ENCODE measurements at regions not wholly inside any gene's neighbourhood (a gene's known extent, or its start where the extent isn't known, plus 50 kb on each side); places are given as distances from the start of the nearest gene placed in this dataset. TPM values are rescaled to one million over a fixed set of nuclear protein-coding genes. Genes with fewer than 3 reads are reported as not detected.

DNA sequence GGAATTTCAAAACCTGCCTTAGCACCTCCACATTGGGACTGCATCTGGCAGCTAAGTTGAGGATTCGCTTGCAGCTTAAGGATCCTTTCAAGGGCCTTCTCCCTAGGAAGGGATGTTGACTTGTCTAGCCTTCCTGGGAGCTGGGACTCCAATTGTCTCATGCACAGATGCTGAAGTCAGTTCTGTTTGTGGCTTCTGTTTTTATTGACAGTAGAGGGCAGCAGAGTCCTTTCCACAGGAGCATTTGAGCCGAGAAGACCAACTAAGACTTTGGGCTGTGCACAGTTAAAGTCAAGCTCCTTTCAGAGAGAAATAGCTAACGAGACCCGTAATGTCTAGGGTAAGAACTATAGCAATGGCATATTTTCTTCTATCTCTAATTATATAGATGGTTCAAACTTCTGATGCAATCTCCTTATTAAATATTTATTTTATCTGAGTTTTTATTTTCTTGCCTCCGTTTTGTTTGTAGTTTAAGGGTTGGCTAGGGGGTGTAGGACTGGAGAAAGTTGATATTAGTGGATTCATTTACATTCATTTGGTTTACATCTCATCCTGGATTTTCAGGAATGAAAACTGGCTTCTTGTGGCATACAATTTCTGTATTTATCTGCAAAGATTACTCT is 59.7 kb upstream of the KBTBD8 start:
- Histone ChIP-seq H3K36me3 (ENCODE audit: insufficient read depth, low read length) (no peaks in the 10 kb centered on the region), H3K4me3 (ENCODE audit: low read depth, low read length, poor library complexity, severe bottlenecking) (no peak overlapping the region), H3K9me2 (ENCODE audit: insufficient read depth, low read length) (no peaks in the 10 kb centered on the region), H3K4me1 (ENCODE audit: insufficient read depth, low read length, poor library complexity, severe bottlenecking) (no peaks in the 10 kb centered on the region), H3K4me2 (ENCODE audit: low read length) (no peak overlapping the region), H4K20me1 (ENCODE audit: insufficient read depth, low read length) (no peaks in the 10 kb centered on the region), H2AFZ (ENCODE audit: low read length) (no peak overlapping the region), H3K27ac (ENCODE audit: low read depth, low read length, poor library complexity, severe bottlenecking) (no peak overlapping the region), H3K9me3 (ENCODE audit: low read length) (no peaks in the 10 kb centered on the region), H3K79me2 (ENCODE audit: insufficient read depth, low read depth, low read length) (no peaks in the 10 kb centered on the region)
- TF ChIP-seq CTCF (conservative IDR thresholded peaks at IDR 0.05; ENCODE audit: low read length) (peak; percentile 89), EZH2phosphoT487 (IDR thresholded peaks at IDR 0.05; ENCODE audit: borderline replicate concordance, low read depth, low read length) (no peak)
- DNase-seq (ENCODE audit: low spot score), result peak; percentile 73
- CTCF ChIA-PET (ENCODE audit: unreplicated experiment), result interaction anchor here (0.5 to 2.0 kb wide), 5 partner anchors 34 to 625 kb away, joined by 3 to 10 read pairs (median 4); no protein-coding TSS in a partner anchor
- no TSS peak for BruUV-seq (replicated peaks)
- POLR2A ChIA-PET, result interaction anchor here (0.7 to 2.8 kb wide), 6 partner anchors 34 to 1896 kb away, joined by 3 to 13 read pairs (median 6); no protein-coding TSS in a partner anchor
- intact Hi-C loops (cut with micrococcal nuclease; ENCODE audit: unreplicated experiment), result loop anchor here (1.0 to 10.0 kb wide), 5 partner anchors 32 to 1939 kb away; no protein-coding TSS in a partner anchor

DNA sequence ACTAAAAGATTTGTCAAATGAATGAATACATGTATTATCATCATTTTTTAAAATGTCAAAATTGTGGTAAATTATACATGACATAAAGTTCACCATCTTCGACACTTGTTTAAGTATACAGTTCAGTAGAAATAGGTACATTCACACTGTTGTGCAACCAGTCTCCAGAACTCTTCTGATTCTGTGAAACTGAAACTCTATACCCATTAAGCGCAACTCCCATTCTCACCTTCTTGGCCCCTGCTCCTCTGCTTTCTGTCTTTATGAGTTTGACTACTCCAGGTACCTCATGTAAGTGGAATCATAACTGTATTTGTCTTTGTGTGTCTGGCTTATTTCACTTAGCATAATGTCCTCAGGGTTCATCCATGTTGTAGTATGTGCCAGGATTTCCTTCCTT is 50.1 kb upstream of the KBTBD8 start:
- H4K20me1 ChIP-seq (ENCODE audit: insufficient read depth, low read length), result no peaks in the 10 kb centered on the region
- H3K4me1 ChIP-seq (ENCODE audit: insufficient read depth, low read length, poor library complexity, severe bottlenecking), result no peaks in the 10 kb centered on the region
- intact Hi-C loops (cut with micrococcal nuclease; ENCODE audit: unreplicated experiment), result no loop called here
- CTCF ChIA-PET (ENCODE audit: unreplicated experiment), result no interaction called here
- H3K9me3 ChIP-seq (ENCODE audit: low read length), result no peaks in the 10 kb centered on the region
- no peaks in the 10 kb centered on the region for H3K9me2 ChIP-seq (ENCODE audit: insufficient read depth, low read length)
- no peak overlapping the region for H2AFZ ChIP-seq (ENCODE audit: low read length)
- no peak overlapping the region for H3K4me2 ChIP-seq (ENCODE audit: low read length)
- TF ChIP-seq CTCF (conservative IDR thresholded peaks at IDR 0.05; ENCODE audit: low read length) (no peak), EZH2phosphoT487 (IDR thresholded peaks at IDR 0.05; ENCODE audit: borderline replicate concordance, low read depth, low read length) (no peak)
- POLR2A ChIA-PET, result no interaction called here
- H3K27ac ChIP-seq (ENCODE audit: low read depth, low read length, poor library complexity, severe bottlenecking), result no peak overlapping the region
- no peak for DNase-seq (ENCODE audit: low spot score)
- no peaks in the 10 kb centered on the region for H3K79me2 ChIP-seq (ENCODE audit: insufficient read depth, low read depth, low read length)
- BruUV-seq (replicated peaks), result no TSS peak
- no peak overlapping the region for H3K4me3 ChIP-seq (ENCODE audit: low read depth, low read length, poor library complexity, severe bottlenecking)
- no peaks in the 10 kb centered on the region for H3K36me3 ChIP-seq (ENCODE audit: insufficient read depth, low read length)

Small RNA genes lying in the stretch of these regions (small RNA-seq; reads per million reads assigned to genes)
- gene RPL21P41, result not detected
